Liver (tissue), 3 donors: ENCODE measurements at regions not wholly inside any gene's neighbourhood (a gene's known extent, or its start where the extent isn't known, plus 50 kb on each side); places are given as distances from the start of the nearest gene placed in this dataset.

Source experiments
- NR2F2 ChIP-seq: IDR thresholded peaks from 2 replicates; pipeline ENCODE4 v1.6.1; 2016; ENCODE audit warnings: antibody characterized with exemption
- SP1 ChIP-seq: IDR thresholded peaks from 2 replicates; pipeline ENCODE4 v1.6.1; 2018; ENCODE audit warnings: antibody characterized with exemption, mild to moderate bottlenecking
- YY1 ChIP-seq: IDR thresholded peaks from 2 replicates; pipeline ENCODE4 v1.6.1; 2016; ENCODE audit warnings: antibody characterized with exemption, mild to moderate bottlenecking
- TF ChIP-seq, protein P1 (sequence below): fragments of 150-350 bp; IDR thresholded peaks from 2 replicates; pipeline ENCODE4 v1.5.1; 2017; ENCODE audit warnings: improper control_type of control experiment, low read depth, low read length; ENCODE audit not compliant: missing input control
- TF ChIP-seq, protein P2 (sequence below): IDR thresholded peaks from 2 replicates; pipeline ENCODE4 v1.6.1; 2016; ENCODE audit warnings: antibody characterized with exemption
- TF ChIP-seq, protein P3 (sequence below): IDR thresholded peaks from 2 replicates; pipeline ENCODE4 v1.6.1; 2016; ENCODE audit warnings: antibody characterized with exemption, mild to moderate bottlenecking
- donor health status: healthy.
- donor health status: healthy.

DNA sequence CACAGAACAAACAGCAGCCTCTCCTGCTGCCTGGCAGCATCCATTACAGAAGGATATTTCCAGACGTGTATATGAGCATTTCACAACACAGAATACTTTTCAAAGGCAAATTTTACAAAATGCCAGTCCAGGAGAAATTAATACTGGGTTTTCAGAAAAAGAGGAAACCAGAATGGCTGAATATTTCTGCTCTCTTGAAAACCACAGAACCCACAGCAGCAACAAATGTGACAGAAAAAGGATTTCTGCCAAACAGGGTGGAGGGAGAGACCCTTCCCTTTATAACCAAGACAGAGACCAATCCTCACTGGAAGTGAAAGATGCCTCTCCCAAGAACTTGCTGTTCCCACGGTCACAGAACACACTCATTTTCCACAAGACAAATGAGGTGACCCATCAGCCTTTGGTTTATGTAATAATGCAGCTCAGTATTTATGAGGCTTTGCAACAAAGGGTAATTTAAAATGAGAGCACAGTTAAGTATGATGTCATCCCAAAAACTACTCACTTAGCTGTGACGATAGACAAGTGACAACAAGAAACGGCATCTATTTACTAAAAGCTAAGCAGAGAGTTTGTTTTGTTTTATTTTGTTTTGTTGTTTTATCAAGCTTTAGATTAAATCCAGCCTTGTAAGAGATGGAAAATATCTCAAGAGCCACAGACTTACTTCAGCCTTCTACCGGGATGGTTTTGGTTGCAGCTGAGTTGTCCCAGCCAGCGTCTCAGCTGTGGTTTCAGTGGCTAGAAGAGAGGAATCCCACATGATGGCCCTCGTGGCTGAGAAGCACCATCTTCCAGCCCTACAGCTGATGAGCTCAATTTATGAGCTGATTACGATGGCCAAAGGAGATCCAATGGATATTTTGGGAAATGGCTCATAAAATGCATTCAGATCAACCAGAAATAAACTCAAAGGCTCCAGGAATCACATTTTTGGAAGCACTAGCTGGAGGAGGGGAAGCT is 249.3 kb upstream of the AGAP1 start:
- no peak for TF ChIP-seq YY1
- TF ChIP-seq, protein P1, sequence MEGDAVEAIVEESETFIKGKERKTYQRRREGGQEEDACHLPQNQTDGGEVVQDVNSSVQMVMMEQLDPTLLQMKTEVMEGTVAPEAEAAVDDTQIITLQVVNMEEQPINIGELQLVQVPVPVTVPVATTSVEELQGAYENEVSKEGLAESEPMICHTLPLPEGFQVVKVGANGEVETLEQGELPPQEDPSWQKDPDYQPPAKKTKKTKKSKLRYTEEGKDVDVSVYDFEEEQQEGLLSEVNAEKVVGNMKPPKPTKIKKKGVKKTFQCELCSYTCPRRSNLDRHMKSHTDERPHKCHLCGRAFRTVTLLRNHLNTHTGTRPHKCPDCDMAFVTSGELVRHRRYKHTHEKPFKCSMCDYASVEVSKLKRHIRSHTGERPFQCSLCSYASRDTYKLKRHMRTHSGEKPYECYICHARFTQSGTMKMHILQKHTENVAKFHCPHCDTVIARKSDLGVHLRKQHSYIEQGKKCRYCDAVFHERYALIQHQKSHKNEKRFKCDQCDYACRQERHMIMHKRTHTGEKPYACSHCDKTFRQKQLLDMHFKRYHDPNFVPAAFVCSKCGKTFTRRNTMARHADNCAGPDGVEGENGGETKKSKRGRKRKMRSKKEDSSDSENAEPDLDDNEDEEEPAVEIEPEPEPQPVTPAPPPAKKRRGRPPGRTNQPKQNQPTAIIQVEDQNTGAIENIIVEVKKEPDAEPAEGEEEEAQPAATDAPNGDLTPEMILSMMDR: no peak
- no peak for TF ChIP-seq SP1
- TF ChIP-seq, protein P2, sequence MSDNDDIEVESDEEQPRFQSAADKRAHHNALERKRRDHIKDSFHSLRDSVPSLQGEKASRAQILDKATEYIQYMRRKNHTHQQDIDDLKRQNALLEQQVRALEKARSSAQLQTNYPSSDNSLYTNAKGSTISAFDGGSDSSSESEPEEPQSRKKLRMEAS: no peak
- TF ChIP-seq, protein P3, sequence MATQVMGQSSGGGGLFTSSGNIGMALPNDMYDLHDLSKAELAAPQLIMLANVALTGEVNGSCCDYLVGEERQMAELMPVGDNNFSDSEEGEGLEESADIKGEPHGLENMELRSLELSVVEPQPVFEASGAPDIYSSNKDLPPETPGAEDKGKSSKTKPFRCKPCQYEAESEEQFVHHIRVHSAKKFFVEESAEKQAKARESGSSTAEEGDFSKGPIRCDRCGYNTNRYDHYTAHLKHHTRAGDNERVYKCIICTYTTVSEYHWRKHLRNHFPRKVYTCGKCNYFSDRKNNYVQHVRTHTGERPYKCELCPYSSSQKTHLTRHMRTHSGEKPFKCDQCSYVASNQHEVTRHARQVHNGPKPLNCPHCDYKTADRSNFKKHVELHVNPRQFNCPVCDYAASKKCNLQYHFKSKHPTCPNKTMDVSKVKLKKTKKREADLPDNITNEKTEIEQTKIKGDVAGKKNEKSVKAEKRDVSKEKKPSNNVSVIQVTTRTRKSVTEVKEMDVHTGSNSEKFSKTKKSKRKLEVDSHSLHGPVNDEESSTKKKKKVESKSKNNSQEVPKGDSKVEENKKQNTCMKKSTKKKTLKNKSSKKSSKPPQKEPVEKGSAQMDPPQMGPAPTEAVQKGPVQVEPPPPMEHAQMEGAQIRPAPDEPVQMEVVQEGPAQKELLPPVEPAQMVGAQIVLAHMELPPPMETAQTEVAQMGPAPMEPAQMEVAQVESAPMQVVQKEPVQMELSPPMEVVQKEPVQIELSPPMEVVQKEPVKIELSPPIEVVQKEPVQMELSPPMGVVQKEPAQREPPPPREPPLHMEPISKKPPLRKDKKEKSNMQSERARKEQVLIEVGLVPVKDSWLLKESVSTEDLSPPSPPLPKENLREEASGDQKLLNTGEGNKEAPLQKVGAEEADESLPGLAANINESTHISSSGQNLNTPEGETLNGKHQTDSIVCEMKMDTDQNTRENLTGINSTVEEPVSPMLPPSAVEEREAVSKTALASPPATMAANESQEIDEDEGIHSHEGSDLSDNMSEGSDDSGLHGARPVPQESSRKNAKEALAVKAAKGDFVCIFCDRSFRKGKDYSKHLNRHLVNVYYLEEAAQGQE: no peak
- no peak for TF ChIP-seq NR2F2
